CD4-positive, alpha-beta T cell (primary cell): ENCODE measurements at regions not wholly inside any gene's neighbourhood (a gene's known extent, or its start where the extent isn't known, plus 50 kb on each side); places are given as distances from the start of the nearest gene placed in this dataset.

ENCODE experiments used
- ATAC-seq: fragments of 200-7000 bp; cut with Tn5 transposase; one replicate; pipeline ENCODE4 v1.10.0; 2022; ENCODE audit warnings: mild to moderate bottlenecking; ENCODE audit not compliant: poor library complexity
- CTCF ChIA-PET: fragments of 350-600 bp; sonication (Branson Sonifier 250); formaldehyde crosslinking; loops from one replicate; lab custom pipeline; 2021; ENCODE audit warnings: antibody characterized with exemption, inconsistent platforms; lab: Charles Lee
- POLR2A ChIA-PET: fragments of 350-600 bp; sonication (Branson Sonifier 250); formaldehyde crosslinking; loops from one replicate; lab custom pipeline; 2021; ENCODE audit warnings: antibody characterized with exemption, inconsistent platforms; lab: Charles Lee
- DNase-seq, 14 experiments: peaks; one replicate each; pipeline ENCODE4 v3.0.0-alpha.2; 2013 to 2020; ENCODE audit warnings: mixed read lengths in 2 of 14
- H3K27ac ChIP-seq, 2 donors: one replicate each; pipeline versions ENCODE4 v1.5.1 to v1.7.0; 2013; ENCODE audit warnings: low read length in 2 of 2, low read depth in 1 of 2, mild to moderate bottlenecking in 1 of 2
- H3K27me3 ChIP-seq, 2 experiments: 1 replicate in 1 of 2; 2 replicates in 1 of 2; pipeline versions ENCODE4 v1.6.1 to v1.7.0; 2013; ENCODE audit warnings: low read length in 2 of 2, control low read depth in 1 of 2, mild to moderate bottlenecking in 1 of 2, moderate library complexity in 1 of 2; ENCODE audit not compliant: insufficient read depth in 2 of 2, control insufficient read depth in 1 of 2
- H3K36me3 ChIP-seq: one replicate; pipeline ENCODE4 v1.6.1; 2013; ENCODE audit warnings: low read length, control low read depth; ENCODE audit not compliant: insufficient read depth
- H3K4me1 ChIP-seq: one replicate; pipeline ENCODE4 v1.6.1; 2013; ENCODE audit warnings: low read length, control low read depth; ENCODE audit not compliant: insufficient read depth
- H3K4me3 ChIP-seq: one replicate; pipeline ENCODE4 v1.5.1; 2013; ENCODE audit warnings: mild to moderate bottlenecking, low read length, moderate library complexity
- H3K9me3 ChIP-seq, 2 experiments: 1 replicate in 1 of 2; 2 replicates in 1 of 2; pipeline versions ENCODE4 v1.6.1 to v1.7.0; 2013; ENCODE audit warnings: low read length in 2 of 2, mild to moderate bottlenecking in 2 of 2, control low read depth in 1 of 2, moderate library complexity in 1 of 2; ENCODE audit not compliant: control insufficient read depth in 1 of 2, insufficient read depth in 1 of 2
- H3K27ac Mint-ChIP-seq: one replicate; pipeline ENCODE4 v1.8.0; 2020; ENCODE audit warnings: mixed read lengths
- H3K27me3 Mint-ChIP-seq: one replicate; pipeline ENCODE4 v1.8.0; 2021; ENCODE audit warnings: mixed read lengths
- H3K36me3 Mint-ChIP-seq: one replicate; pipeline ENCODE4 v1.8.0; 2021; ENCODE audit warnings: low read depth, mixed read lengths
- H3K4me1 Mint-ChIP-seq: one replicate; pipeline ENCODE4 v1.8.0; 2021; ENCODE audit warnings: low read depth, mixed read lengths
- H3K4me3 Mint-ChIP-seq: one replicate; pipeline ENCODE4 v1.8.0; 2020; ENCODE audit warnings: mild to moderate bottlenecking, mixed read lengths
- H3K9me3 Mint-ChIP-seq: one replicate; pipeline ENCODE4 v1.8.0; 2020; ENCODE audit warnings: mixed read lengths
- CTCF ChIP-seq: fragments of 200-600 bp; IDR thresholded peaks from one replicate; pipeline ENCODE4 v1.8.0; 2022; ENCODE audit warnings: antibody characterized with exemption, mild to moderate bottlenecking
- intact Hi-C, 2 experiments: fragments of 100-400 bp; cut with DNase I in 1 of 2; cut with micrococcal nuclease in 1 of 2; formaldehyde crosslinking; loops; one replicate each; pipeline versions ENCODE4 v1.15.1 to v1.9.0; 2023 to 2025; cut with DNase I, micrococcal nuclease

DNA sequence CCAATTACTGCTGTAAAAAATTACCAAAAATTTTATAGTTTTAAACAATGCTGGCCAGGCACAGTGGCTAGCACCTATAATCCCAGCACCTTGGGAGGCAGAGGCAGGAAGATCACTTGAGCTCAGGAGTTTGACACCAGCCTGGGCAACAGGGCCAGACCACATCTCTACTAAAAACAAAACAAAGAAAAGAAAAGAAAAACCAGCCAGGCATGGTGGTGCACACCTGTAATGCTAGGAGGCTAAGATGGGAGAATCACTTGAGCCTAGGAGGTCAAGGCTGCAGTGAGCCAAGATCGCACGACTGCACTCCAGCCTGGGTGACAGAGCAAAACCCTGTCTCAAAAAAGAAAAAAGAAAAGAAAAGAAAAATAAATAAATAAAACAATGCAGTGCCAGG lies 54.0 kb upstream of the ARID2 start:
- Mint-ChIP-seq H3K9me3 (no peaks in the 10 kb centered on the region), H3K36me3 (no peaks in the 10 kb centered on the region), H3K27me3 (no peaks in the 10 kb centered on the region), H3K4me1 (peaks cover 3% of the 10 kb centered on the region), H3K4me3 (no peak overlapping the region), H3K27ac (no peak overlapping the region)
- H3K9me3 ChIP-seq, result no peaks in the 10 kb centered on the region
- no peak for TF ChIP-seq CTCF
- no peak overlapping the region for H3K27ac ChIP-seq
- ATAC-seq (no peak), DNase-seq (no peak)
- peaks cover 7% of the 10 kb centered on the region for H3K4me1 ChIP-seq
- intact Hi-C loops, result no loop called here
- H3K4me3 ChIP-seq, result no peak overlapping the region
- H3K27me3 ChIP-seq, result no peaks in the 10 kb centered on the region
- ChIA-PET POLR2A (interaction anchor here (1.2 kb wide), 1 partner anchor 10 kb away, joined by 3 read pairs; no protein-coding TSS in a partner anchor), CTCF (no interaction called here)
- no peaks in the 10 kb centered on the region for H3K36me3 ChIP-seq
